SK-N-SH (cell line): ENCODE measurements at regions not wholly inside any gene's neighbourhood (a gene's known extent, or its start where the extent isn't known, plus 50 kb on each side); places are given as distances from the start of the nearest gene placed in this dataset.

Source experiments
- CTCF ChIA-PET: fragments of 300-600, 350-600 bp; formaldehyde crosslinking; extraction: SDS; loops from one replicate; lab custom pipeline; 2021; lab: Yijun Ruan, JAX
- POLR2A ChIA-PET: fragments of 350-600 bp; sonication (Branson Sonifier 250); formaldehyde crosslinking; extraction: SDS; loops from one replicate; lab custom pipeline; 2020; ENCODE audit warnings: antibody characterized with exemption, inconsistent platforms; lab: Yijun Ruan, JAX
- DNase-seq: peaks from one replicate; pipeline ENCODE4 v3.0.0; 2012
- H2AFZ ChIP-seq: fragments of 200-600 bp; sonication (generic); 2 replicates; pipeline ENCODE4 v1.8.1; 2016; ENCODE audit warnings: antibody characterized with exemption, mild to moderate bottlenecking, low read depth
- H3F3A ChIP-seq: fragments of 200-600 bp; sonication (generic); replicated peaks from 2 replicates; pipeline ENCODE3; 2016; ENCODE audit warnings: antibody characterized with exemption, mild to moderate bottlenecking; ENCODE audit not compliant: insufficient read depth
- H3K27ac ChIP-seq, 2 experiments: fragments of 200-500 bp in 1 of 2; fragments of 200-600 bp in 1 of 2; sonication (Bioruptor generic) in 1 of 2; sonication (generic), shearing (Covaris generic) in 1 of 2; 2 replicates each; pipeline versions ENCODE4 v1.5.1 to v1.6.1; 2014 to 2016; ENCODE audit warnings: low read depth in 2 of 2, inconsistent platforms in 1 of 2, low read length in 1 of 2, mild to moderate bottlenecking in 1 of 2, mixed read lengths in 1 of 2
- H3K27me3 ChIP-seq: fragments of 200-600 bp; sonication (generic), shearing (Covaris generic); 2 replicates; pipeline ENCODE4 v1.6.1; 2016; ENCODE audit warnings: mixed run types; ENCODE audit not compliant: insufficient read depth
- H3K36me3 ChIP-seq, 2 experiments: fragments of 200-500 bp in 1 of 2; fragments of 200-600 bp in 1 of 2; sonication (Bioruptor generic) in 1 of 2; sonication (generic) in 1 of 2; replicated peaks in 1 of 2; 2 replicates each; pipeline versions ENCODE3 to v1.5.1; 2014 to 2016; ENCODE audit warnings: low read length in 1 of 2, mild to moderate bottlenecking in 1 of 2; ENCODE audit not compliant: insufficient read depth in 2 of 2, control insufficient read depth in 1 of 2
- H3K4me1 ChIP-seq, 2 experiments: fragments of 200-500 bp in 1 of 2; fragments of 200-600 bp in 1 of 2; sonication (Bioruptor generic) in 1 of 2; sonication (generic), shearing (Covaris generic) in 1 of 2; 2 replicates each; pipeline versions ENCODE4 v1.5.1 to v1.6.1; 2014 to 2016; ENCODE audit warnings: low read depth in 1 of 2, low read length in 1 of 2, mixed run types in 1 of 2; ENCODE audit not compliant: insufficient read depth in 2 of 2, control insufficient read depth in 1 of 2
- H3K4me2 ChIP-seq: fragments of 200-600 bp; sonication (generic), shearing (Covaris generic); 2 replicates; pipeline ENCODE4 v1.6.1; 2017; ENCODE audit warnings: mixed run types
- H3K4me3 ChIP-seq, 2 experiments: fragments of 200-500 bp in 1 of 2; fragments of 200-600 bp in 1 of 2; sonication (Bioruptor generic) in 1 of 2; sonication (generic), shearing (Covaris generic) in 1 of 2; 2 replicates each; pipeline versions ENCODE4 v1.5.1 to v1.8.1; 2014 to 2016; ENCODE audit warnings: low read depth in 2 of 2, inconsistent platforms in 1 of 2, low read length in 1 of 2, mild to moderate bottlenecking in 1 of 2, mixed read lengths in 1 of 2, moderate library complexity in 1 of 2
- H3K79me2 ChIP-seq: fragments of 200-600 bp; sonication (generic); 2 replicates; pipeline ENCODE4 v1.8.1; 2017; ENCODE audit warnings: mild to moderate bottlenecking; ENCODE audit not compliant: insufficient read depth
- H3K9ac ChIP-seq: fragments of 200-600 bp; sonication (generic); 2 replicates; pipeline ENCODE4 v1.6.1; 2017; ENCODE audit warnings: mixed run types
- H3K9me2 ChIP-seq: fragments of 200-600 bp; sonication (generic); 2 replicates; pipeline ENCODE4 v1.6.1; 2017; ENCODE audit warnings: mixed run types
- H3K9me3 ChIP-seq: fragments of 200-600 bp; sonication (generic); 2 replicates; pipeline ENCODE4 v1.6.1; 2017; ENCODE audit warnings: mixed run types, mild to moderate bottlenecking, moderate library complexity
- H4K20me1 ChIP-seq: fragments of 200-600 bp; sonication (generic); 2 replicates; pipeline ENCODE4 v1.6.1; 2017; ENCODE audit warnings: mild to moderate bottlenecking, mixed run types; ENCODE audit not compliant: insufficient read depth
- CTCF ChIP-seq: fragments of 200-600 bp; sonication (generic); IDR thresholded peaks from 2 replicates; pipeline ENCODE4 v1.6.1; 2017; ENCODE audit warnings: antibody characterized with exemption, mild to moderate bottlenecking, moderate library complexity
- GABPA ChIP-seq: IDR thresholded peaks from 2 replicates; pipeline ENCODE4 v1.4.0; 2012; ENCODE audit warnings: low read depth, mild to moderate bottlenecking
- GATA2 ChIP-seq: sonication (generic); formaldehyde crosslinking; IDR thresholded peaks from 2 replicates; pipeline ENCODE4 v1.5.0; 2020; ENCODE audit warnings: mild to moderate bottlenecking, missing genetic modification reagents
- MAX ChIP-seq: IDR thresholded peaks from 2 replicates; pipeline ENCODE4 v1.4.0; 2012; ENCODE audit warnings: low read depth
- POLR2AphosphoS5 ChIP-seq: IDR thresholded peaks from 2 replicates; pipeline ENCODE4 v1.6.1; 2012; ENCODE audit warnings: low read depth, low read length
- RAD21 ChIP-seq: IDR thresholded peaks from 2 replicates; pipeline ENCODE4 v1.6.1; 2012; ENCODE audit warnings: mild to moderate bottlenecking, low read length
- REST ChIP-seq: IDR thresholded peaks from 2 replicates; pipeline ENCODE4 v1.6.1; 2012; ENCODE audit warnings: mild to moderate bottlenecking, low read depth, low read length, moderate library complexity
- SMC3 ChIP-seq: IDR thresholded peaks from 2 replicates; pipeline ENCODE4 v1.6.1; 2012; ENCODE audit warnings: low read depth, low read length, improper control_type of control experiment
- TAF1 ChIP-seq: IDR thresholded peaks from 2 replicates; pipeline ENCODE4 v1.6.1; 2012; ENCODE audit warnings: low read depth, mild to moderate bottlenecking, low read length, moderate library complexity, borderline replicate concordance
- WGBS: methylation state at CpG from one replicate; pipeline ENCODE4 v1.1.6; 2017; ENCODE audit warnings: low lambda C conversion rate; 5-methylcytosine and 5-hydroxymethylcytosine counted together

- peak; percentile 66 for DNase-seq
- H2AFZ ChIP-seq: peak overlapping the region; percentile 49; the same call in 1 of the 2 replicates
These were observed 892.9 kb downstream of the NR2F1-AS1 start for GRCh38 chr5:92687821-92688722.

More at GRCh38 chr5:92687821-92688722, 892.9 kb downstream of the NR2F1-AS1 start:
- Histone ChIP-seq H3K27ac (peak overlapping the region in 1 of 2 experiments; percentile 58; a peak in 2 of 4 replicates), H3K9me2 (no peaks in the 10 kb centered on the region), H3K36me3 (no peaks in the 10 kb centered on the region), H3K4me3 (no peak overlapping the region), H3K27me3 (no peaks in the 10 kb centered on the region), H3K9ac (no peak overlapping the region), H3K79me2 (no peaks in the 10 kb centered on the region), H3K9me3 (no peaks in the 10 kb centered on the region), H3K4me2 (no peak overlapping the region), H4K20me1 (no peaks in the 10 kb centered on the region), H3F3A (no peaks in the 10 kb centered on the region), H3K4me1 (peaks cover 0 to 4% of the 10 kb centered on the region in 2 experiments; a peak in 2 of 4 replicates)
- 58% methylated on average over 8 of the region's 8 CpGs for WGBS
- TF ChIP-seq MAX (no peak), REST (no peak), RAD21 (peak; percentile 72), GATA2 (no peak), SMC3 (peak; percentile 42), GABPA (no peak), POLR2AphosphoS5 (no peak), TAF1 (no peak), CTCF (peak; percentile 47)
- ChIA-PET POLR2A (no interaction called here), CTCF (interaction anchor here (0.7 to 1.9 kb wide), 9 partner anchors 9 to 1113 kb away, joined by 3 to 12 read pairs (median 4); no protein-coding TSS in a partner anchor)
